Psoas muscle (tissue), 7 donors: ENCODE measurements at regions not wholly inside any gene's neighbourhood (a gene's known extent, or its start where the extent isn't known, plus 50 kb on each side); places are given as distances from the start of the nearest gene placed in this dataset.

Source experiments
- ATAC-seq, 4 donors: fragments of 200-7000 bp; cut with Tn5 transposase; one replicate each; pipeline ENCODE4 v1.9.1; 2020; ENCODE audit warnings: moderate library complexity in 3 of 4, mild to moderate bottlenecking in 2 of 4
- DNase-seq, 2 donors: peaks; one replicate each; pipeline ENCODE4 v3.0.0-alpha.2; 2020
- H3K27ac ChIP-seq: fragments of 200-600 bp; one replicate; pipeline ENCODE4 v1.8.0; 2022
- H3K27me3 ChIP-seq, 3 donors: fragments of 200-600 bp in 1 of 3; one replicate each; pipeline versions ENCODE4 v1.6.1 to v1.8.0; 2013 to 2022; ENCODE audit warnings: low read length in 2 of 3, mild to moderate bottlenecking in 2 of 3, moderate library complexity in 1 of 3; ENCODE audit not compliant: insufficient read depth in 3 of 3
- H3K36me3 ChIP-seq, 2 donors: fragments of 200-600 bp in 1 of 2; one replicate each; pipeline versions ENCODE4 v1.6.1 to v1.8.0; 2013 to 2022; ENCODE audit warnings: low read depth in 1 of 2, mild to moderate bottlenecking in 1 of 2, moderate library complexity in 1 of 2; ENCODE audit not compliant: insufficient read depth in 1 of 2
- H3K4me1 ChIP-seq: fragments of 200-600 bp; one replicate; pipeline ENCODE4 v1.8.0; 2022
- H3K4me3 ChIP-seq: fragments of 200-600 bp; one replicate; pipeline ENCODE4 v1.8.0; 2022; ENCODE audit warnings: mild to moderate bottlenecking
- H3K9me3 ChIP-seq: fragments of 200-600 bp; one replicate; pipeline ENCODE4 v1.8.0; 2022
- WGBS, 3 donors: extraction: QIAGEN DNeasy Blood & Tissue Kit; methylation state at CpG; one replicate each; pipeline versions ENCODE4 v1.1.6 to v1.1.7; 2013; 5-methylcytosine and 5-hydroxymethylcytosine counted together
- intact Hi-C, 2 donors: fragments of 100-400 bp; cut with DNase I; formaldehyde crosslinking; loops; one replicate each; pipeline versions ENCODE4 v1.11.0 to v1.14.2; 2022
- TF ChIP-seq, protein P1 (sequence below): fragments of 200-600 bp; IDR thresholded peaks from one replicate; pipeline ENCODE4 v1.8.0; 2022; ENCODE audit warnings: antibody characterized with exemption
- donor health status: healthy with polysubstance abuse.
- donor health status: DM: no; HTN: no; CAD: no; lungs with moderate emphysema.
- donor health status: Bipolar disorder and iron deficiency.
- donor health status: healthy.
- donor health status: DM: yes; HTN: yes; CAD: no.
- donor health status: DM: no; HTN: no; CAD: no.
- donor health status: DM: yes; HTN: yes; CAD: no.

DNA sequence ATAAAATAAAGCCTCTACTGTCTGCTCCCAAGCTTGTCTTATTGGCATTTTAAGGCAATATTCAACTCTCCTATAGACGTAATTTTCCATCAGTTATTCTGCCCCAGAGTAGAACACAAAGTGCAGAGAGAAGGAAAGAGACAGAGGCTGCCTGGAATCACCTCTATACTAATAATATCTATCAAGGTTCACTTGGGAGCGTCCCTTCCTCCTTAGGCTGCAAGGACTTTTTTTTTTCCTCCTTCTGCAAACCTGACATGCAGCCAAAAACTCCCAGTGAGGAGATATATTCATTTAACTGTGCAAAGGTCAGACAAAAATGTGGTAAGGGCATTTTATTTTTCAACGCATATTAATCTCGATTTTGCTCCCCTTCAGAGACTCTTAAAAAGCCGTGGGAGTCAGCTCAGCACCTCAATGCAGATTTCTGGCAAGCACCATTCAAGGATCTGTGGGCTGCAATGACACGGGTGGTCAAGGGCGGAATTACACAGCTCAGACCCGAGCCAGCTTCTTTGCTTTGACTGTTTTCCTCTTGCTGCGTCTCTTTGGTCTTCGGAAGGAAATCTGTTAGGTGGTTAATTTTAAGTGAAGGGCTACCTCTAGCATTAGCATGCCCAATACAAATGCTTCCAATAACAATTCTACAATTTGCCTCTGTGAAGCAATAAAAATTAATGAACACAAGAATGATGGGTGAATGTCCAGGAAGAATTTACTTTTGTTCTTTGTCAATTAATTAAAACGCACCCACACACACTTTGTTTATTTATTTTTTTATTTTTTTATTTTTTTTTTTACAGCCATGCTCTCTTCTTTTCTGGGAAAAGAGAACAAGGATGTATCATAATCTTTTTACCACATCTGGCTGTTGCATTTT is 587.7 kb upstream of the GRAMD2B start:
- H3K4me1 ChIP-seq, result peaks cover 8% of the 10 kb centered on the region
- H3K4me3 ChIP-seq, result no peak overlapping the region
- peak; percentile 15 to 52 for DNase-seq
- intact Hi-C loops, result no loop called here
- no peaks in the 10 kb centered on the region for H3K36me3 ChIP-seq
- peak in 3 of 4 donors; percentile 60 to 77 (median 76) for ATAC-seq
- H3K27me3 ChIP-seq, result no peaks in the 10 kb centered on the region
- WGBS, 3 donors, result 19 to 24% (median 21%) methylated on average over 11 of the region's 11 CpGs
- H3K9me3 ChIP-seq, result no peaks in the 10 kb centered on the region
- TF ChIP-seq, protein P1, sequence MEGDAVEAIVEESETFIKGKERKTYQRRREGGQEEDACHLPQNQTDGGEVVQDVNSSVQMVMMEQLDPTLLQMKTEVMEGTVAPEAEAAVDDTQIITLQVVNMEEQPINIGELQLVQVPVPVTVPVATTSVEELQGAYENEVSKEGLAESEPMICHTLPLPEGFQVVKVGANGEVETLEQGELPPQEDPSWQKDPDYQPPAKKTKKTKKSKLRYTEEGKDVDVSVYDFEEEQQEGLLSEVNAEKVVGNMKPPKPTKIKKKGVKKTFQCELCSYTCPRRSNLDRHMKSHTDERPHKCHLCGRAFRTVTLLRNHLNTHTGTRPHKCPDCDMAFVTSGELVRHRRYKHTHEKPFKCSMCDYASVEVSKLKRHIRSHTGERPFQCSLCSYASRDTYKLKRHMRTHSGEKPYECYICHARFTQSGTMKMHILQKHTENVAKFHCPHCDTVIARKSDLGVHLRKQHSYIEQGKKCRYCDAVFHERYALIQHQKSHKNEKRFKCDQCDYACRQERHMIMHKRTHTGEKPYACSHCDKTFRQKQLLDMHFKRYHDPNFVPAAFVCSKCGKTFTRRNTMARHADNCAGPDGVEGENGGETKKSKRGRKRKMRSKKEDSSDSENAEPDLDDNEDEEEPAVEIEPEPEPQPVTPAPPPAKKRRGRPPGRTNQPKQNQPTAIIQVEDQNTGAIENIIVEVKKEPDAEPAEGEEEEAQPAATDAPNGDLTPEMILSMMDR, result peak; percentile 77
- H3K27ac ChIP-seq, result no peak overlapping the region

DNA sequence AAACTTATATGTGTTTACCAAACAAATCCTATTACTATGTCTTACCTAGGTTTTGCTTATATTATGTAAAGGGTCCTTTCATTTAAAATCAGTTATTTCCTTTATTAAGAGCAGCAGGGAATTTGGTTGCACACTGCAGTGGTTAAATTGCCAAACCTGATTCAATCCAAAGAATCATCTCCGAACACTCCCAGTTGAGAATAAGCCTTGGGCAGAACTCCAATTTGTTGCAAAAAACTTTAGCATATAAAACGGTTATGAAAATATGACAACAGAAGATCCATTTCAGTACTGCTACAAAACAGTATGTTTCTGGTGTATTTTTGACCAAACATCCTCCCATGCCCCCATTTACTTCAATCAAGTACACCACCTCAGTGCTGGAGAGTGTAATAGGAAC is 587.0 kb upstream of the GRAMD2B start:
- 39 to 61% (median 42%) methylated on average over 2 of the region's 2 CpGs for WGBS, 3 donors
- ATAC-seq (no peak), DNase-seq (no peak)
- H3K4me1 ChIP-seq, result peaks cover 8% of the 10 kb centered on the region
- intact Hi-C loops, result no loop called here
- H3K27me3 ChIP-seq, result no peaks in the 10 kb centered on the region
- H3K27ac ChIP-seq, result no peak overlapping the region
- H3K4me3 ChIP-seq, result no peak overlapping the region
- no peaks in the 10 kb centered on the region for H3K36me3 ChIP-seq
- H3K9me3 ChIP-seq, result no peaks in the 10 kb centered on the region
- TF ChIP-seq, protein P1, result no peak

DNA sequence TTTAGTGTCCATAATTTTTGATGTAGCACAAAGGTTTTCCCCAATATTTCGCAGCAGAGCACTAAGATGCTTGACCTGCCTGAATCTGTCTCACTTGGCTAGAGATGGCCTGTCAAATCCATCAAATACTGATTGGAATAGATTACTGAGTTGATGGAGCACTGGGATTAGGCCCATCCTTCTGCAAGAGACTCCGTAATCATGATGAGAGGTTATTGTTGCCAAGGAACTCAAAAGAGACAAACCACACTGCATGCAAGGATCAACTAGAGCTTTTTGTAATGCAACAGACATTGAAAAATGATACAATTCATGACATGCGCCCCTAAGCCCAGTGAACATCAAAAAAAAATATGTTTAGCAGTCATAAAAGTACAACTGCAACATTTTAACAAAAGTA is 585.3 kb upstream of the GRAMD2B start:
- no peaks in the 10 kb centered on the region for H3K36me3 ChIP-seq
- WGBS, 3 donors, result 84 to 89% (median 87%) methylated on average over 3 of the region's 3 CpGs
- H3K27ac ChIP-seq, result no peak overlapping the region
- no peak overlapping the region for H3K4me3 ChIP-seq
- no peak for DNase-seq
- TF ChIP-seq, protein P1, result no peak
- H3K4me1 ChIP-seq, result peaks cover 8% of the 10 kb centered on the region
- intact Hi-C loops, result no loop called here
- H3K9me3 ChIP-seq, result peaks cover 2% of the 10 kb centered on the region
- no peaks in the 10 kb centered on the region for H3K27me3 ChIP-seq
- ATAC-seq, result no peak

DNA sequence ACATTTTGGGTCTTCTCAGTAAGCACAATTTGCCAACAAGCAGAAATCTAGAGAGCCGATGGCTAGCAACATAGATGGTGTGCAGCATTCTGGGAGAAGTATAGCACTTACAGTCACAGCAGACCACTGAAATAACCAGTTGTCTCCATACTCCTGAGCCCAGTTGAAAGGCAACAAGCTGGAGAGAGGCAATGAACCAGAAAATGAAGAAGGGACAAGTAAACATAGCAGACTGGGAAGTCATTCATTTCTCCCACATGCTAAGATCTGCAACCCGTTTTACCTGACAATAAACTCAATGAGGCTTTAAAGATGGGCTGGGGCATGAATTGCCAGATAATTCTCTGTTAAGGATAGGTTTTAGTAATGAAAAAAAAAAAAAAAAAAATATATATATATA is 575.6 kb upstream of the GRAMD2B start:
- no peaks in the 10 kb centered on the region for H3K4me1 ChIP-seq
- no peaks in the 10 kb centered on the region for H3K36me3 ChIP-seq
- ATAC-seq, result no peak
- WGBS, 3 donors, result 68 to 85% (median 78%) methylated on average over 2 of the region's 2 CpGs
- DNase-seq, result no peak
- H3K27ac ChIP-seq, result no peak overlapping the region
- peaks cover 3% of the 10 kb centered on the region for H3K9me3 ChIP-seq
- no peak overlapping the region for H3K4me3 ChIP-seq
- TF ChIP-seq, protein P1, result no peak
- intact Hi-C loops, result no loop called here
- no peaks in the 10 kb centered on the region for H3K27me3 ChIP-seq
